AG09309 (cell line): ENCODE measurements at regions not wholly inside any gene's neighbourhood (a gene's known extent, or its start where the extent isn't known, plus 50 kb on each side); places are given as distances from the start of the nearest gene placed in this dataset.
"Not testable (repeated sequence)": the region's sequence is repeated elsewhere in the genome, so short reads cannot be mapped to it uniquely, and the experiment has no call there.

Experiments used
- DNase-seq: peaks from one replicate; pipeline ENCODE4 v3.0.0-alpha.2; 2010; ENCODE audit warnings: low read depth
- H3K4me3 ChIP-seq: 2 replicates; pipeline ENCODE4 v1.5.1; 2011; ENCODE audit warnings: mild to moderate bottlenecking, low read depth, low read length, moderate library complexity; ENCODE audit not compliant: control insufficient read depth
- CTCF ChIP-seq: IDR thresholded peaks from 2 replicates; pipeline ENCODE4 v1.5.1; 2011; ENCODE audit warnings: mild to moderate bottlenecking, low read depth, low read length, inconsistent platforms; ENCODE audit not compliant: insufficient read depth, control insufficient read depth; ENCODE audit errors: missing control alignments

GRCh38 chr3:13233487-13234485 is 160.6 kb upstream of the IQSEC1 start:
- DNase-seq: no peak
- TF ChIP-seq CTCF: no peak
- H3K4me3 ChIP-seq: no peak overlapping the region

GRCh38 chr3:13231781-13232666 is 158.8 kb upstream of the IQSEC1 start:
- no peak for DNase-seq
- TF ChIP-seq CTCF: no peak
- H3K4me3 ChIP-seq: no peak overlapping the region

- DNase-seq: no peak
- TF ChIP-seq CTCF: peak; percentile 36
These were observed 156.2 kb upstream of the IQSEC1 start for GRCh38 chr3:13229273-13229949.

GRCh38 chr3:13228584-13228983 is 155.4 kb upstream of the IQSEC1 start:
- H3K4me3 ChIP-seq: no peak overlapping the region
- no peak for TF ChIP-seq CTCF

More at GRCh38 chr3:13229273-13229949, 156.2 kb upstream of the IQSEC1 start:
- H3K4me3 ChIP-seq: no peak overlapping the region

GRCh38 chr3:13228169-13228568 is 154.9 kb upstream of the IQSEC1 start:
- not testable (repeated sequence) for H3K4me3 ChIP-seq, DNase-seq

More at GRCh38 chr3:13228584-13228983, 155.4 kb upstream of the IQSEC1 start:
- no peak for DNase-seq

- no peak overlapping the region for H3K4me3 ChIP-seq
- TF ChIP-seq CTCF: no peak
- no peak for DNase-seq
These were observed 154.3 kb upstream of the IQSEC1 start for GRCh38 chr3:13227315-13228165.
